GM21825 (cell line): ENCODE measurements at regions not wholly inside any gene's neighbourhood (a gene's known extent, or its start where the extent isn't known, plus 50 kb on each side); places are given as distances from the start of the nearest gene placed in this dataset.
"Not testable (repeated sequence)": the region's sequence is repeated elsewhere in the genome, so short reads cannot be mapped to it uniquely, and the experiment has no call there.

Experiments
- ATAC-seq: cut with Tn5 transposase; IDR thresholded peaks from one replicate; pipeline ENCODE4 v1.9.1; 2021; ENCODE audit warnings: mild to moderate bottlenecking, moderate library complexity; ENCODE audit not compliant: unreplicated experiment

DNA sequence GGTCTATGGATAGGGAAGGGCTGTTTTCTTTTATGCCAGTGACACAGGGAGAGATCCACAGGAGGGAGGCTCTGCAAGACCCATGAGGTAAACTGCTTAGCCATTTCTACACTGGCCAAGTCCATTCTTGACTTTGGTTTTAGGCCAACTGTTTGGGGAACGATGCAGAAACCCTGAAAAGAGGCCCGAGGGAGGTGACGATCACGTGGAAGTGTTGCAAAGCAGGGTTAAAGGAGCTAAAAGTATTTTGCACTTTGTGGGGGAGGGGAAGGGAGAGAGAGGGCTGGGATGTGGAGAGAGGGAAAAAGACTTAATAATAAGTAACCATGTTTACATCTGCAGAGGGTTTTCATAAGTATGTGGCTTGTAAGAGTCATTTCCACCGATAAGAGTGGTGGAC, 239.7 kb downstream of the EMX2 start:
- no peak for ATAC-seq

DNA sequence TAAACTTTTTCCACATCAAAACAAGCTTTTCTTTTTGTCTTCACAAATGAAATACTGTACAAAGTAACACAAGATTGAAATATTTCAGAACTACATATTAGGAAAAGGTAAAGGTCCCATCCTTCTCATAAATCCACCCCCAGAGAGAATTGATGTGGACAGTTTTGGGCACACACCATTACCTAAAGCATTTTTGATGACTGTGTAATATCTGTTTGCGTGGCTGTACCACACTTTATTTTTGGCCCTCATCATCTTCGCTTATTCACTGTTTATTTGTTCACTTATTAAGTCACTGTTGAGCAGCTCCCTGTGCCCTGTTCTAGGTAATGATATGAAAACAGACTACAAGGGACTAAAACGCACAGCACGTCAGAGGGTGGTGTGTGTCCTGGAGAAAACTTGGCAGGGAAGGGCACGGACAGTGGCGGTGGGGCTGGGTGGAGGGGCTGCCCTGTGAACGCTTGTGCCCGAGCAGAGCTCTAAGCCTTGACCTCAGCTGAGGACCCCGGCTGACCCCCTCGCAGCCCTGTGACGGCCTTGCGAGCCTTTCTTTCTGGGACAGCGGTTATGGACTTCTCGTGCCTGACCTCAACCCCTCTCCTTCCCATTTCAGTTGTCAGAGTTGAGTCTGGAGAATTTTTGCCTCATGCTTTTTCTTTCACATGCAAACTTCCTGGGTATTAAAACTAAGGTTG, 241.3 kb downstream of the EMX2 start:
- ATAC-seq: no peak

DNA sequence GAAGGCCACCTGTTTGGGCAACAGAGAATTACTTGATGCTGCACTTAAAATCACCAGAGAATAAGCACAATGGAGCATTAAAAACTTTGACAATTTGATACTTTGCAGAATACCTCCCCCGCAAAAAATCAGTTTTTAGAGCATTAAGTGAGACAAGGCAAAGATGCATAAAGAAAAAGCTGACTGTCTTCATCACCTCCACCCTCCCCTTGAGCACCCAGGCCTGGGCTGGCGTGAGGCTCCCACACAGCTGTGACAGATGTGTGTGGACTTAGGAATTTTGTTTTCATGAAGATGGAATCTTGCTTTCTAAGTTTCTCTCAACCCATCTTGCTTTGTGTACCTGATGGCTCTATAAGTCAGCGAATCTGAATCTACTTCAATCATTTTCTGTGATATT, 242.2 kb downstream of the EMX2 start:
- ATAC-seq: no peak

DNA sequence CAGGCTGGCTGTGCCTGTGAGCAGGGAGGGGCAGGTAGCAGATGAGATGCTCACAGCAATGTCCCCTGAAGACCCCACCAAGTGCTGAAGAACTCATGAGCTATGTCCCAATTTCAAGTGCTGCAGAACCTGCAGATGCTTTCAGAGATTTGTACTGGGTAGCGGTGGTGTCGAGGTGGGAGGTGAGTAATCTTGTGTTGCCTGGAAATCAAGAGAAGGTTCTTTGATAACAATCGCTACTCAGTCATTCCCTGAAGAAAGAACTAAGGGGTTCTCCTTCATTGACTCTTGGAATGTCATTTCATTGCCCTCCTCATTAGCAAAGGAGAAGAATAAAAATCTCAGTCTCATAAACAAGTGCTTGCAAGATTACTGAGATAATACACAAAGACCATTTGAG, 246.4 kb downstream of the EMX2 start:
- ATAC-seq: no peak

DNA sequence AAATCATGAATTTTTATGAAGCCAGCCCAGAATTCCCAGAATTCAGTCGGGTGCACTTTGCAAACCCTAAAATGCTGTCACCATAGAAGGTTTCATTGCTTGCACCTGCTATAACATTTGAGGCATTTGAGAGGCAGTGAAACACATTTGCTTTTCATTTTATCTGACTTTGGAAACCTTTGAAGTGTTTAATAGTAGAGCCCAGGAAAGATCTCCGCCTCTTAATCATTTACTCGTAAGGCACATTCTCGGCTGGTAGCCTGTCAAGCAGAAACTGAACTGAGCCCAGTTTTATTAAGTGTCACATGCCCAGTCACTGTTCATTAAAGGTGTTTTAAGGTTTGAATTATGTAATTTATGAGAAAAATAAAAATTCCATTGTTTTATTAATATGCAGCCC, 247.6 kb downstream of the EMX2 start:
- no peak for ATAC-seq

DNA sequence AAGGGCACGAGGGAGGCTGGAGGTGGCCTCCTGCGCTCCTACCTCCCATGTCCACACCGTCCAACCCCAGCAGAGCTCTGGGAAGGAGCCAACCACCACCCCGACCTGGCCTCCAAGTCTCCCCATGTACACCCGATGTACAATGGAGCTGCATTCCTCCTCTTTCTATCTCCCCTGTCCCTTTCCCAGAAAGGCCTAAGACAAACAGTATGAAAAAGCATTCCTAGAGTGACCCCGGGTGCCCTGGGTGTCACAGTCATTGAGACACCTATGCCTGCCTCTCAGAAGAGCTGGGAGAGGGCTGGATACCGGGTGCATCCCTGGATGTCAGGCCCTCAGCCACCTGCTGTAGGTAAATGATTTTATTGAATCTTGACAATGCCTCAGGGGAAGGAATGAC, 248.1 kb downstream of the EMX2 start:
- no peak for ATAC-seq

DNA sequence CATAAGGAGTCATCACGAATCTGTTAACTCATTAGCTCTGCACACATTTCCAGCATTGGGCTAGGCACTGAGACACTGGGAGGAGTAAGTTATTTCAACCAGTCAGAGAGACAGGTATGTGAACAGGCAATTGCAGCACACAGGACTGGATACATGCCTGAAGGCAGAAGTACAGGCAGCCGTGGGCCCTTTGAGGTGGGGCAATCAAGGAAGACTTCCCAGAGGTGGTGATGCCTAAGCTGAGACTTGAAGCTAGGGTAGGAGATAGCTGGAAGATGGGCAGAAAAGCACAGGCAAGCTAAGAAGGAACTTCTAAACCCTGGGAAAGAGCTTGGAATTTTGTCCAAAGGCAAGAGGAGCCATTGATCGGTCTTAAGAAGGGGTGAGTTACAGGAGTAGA, 249.7 kb downstream of the EMX2 start:
- no peak for ATAC-seq

DNA sequence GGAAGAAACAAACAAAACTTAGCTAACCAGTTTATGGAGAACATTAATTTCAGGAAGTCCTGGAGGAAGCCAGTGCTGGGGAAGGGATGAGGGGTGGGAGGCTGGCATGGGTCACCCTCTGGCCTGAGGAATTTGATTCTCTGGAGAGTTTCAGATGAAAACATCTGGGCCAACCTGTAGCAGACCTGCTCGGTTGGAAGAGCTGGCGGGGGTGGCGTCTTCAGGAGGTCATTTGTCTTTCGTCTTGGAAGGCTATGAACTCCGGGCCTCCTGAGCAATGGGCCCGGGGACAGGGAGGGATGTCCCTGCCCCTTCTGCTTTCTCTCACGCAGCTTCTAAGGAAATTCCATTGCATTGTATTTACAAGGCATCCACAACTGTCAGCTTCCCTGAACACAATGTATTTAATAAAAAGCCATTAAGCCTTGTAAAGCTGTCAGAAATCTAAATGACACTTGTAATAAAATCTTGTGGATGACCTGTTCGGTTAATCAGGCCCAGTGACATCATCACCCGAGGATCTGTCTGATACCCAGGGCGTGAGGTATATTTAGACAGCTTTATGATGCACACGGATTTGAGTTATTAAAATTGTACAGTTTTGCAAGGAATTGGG, 250.5 kb downstream of the RAB11FIP2 start:
- ATAC-seq: no peak

DNA sequence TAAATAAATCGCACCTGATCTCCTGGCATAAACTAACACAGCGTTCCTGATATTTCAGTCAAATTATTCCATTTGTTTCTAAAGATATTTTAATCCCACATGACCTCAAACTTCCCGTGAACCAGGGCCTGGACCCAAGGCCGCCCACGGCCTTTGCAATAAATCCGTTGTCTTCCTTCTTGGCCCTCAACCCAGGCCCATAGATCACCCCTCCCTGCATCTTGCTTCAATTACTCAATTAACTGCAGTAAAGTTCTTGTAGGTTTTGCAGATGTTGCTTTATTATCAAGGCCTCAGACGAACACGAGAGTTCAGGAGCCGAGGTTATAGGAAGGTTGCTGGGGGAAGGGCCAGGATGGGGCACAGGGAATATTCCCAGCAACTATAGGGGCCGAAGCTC, 249.4 kb downstream of the RAB11FIP2 start:
- ATAC-seq: no peak

DNA sequence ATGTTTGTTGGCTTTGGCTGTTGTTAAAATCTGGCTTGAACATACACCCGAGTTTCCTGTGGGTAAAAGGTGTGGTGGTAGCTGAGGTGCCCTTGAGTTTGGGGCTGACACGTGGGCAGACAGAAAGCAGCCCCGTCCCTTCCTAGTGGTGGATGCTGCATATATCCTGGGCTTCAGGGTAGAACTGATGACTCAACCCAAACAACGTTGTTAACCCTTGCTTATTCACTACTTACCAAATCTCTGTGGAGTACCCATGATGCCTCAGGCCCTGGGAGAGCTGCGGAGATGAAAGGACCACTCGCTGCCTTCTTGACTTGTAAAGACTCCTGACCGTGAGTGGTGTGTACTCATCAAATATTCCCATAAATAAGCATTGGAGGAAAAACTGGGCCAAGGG, 245.1 kb downstream of the RAB11FIP2 start:
- no peak for ATAC-seq

DNA sequence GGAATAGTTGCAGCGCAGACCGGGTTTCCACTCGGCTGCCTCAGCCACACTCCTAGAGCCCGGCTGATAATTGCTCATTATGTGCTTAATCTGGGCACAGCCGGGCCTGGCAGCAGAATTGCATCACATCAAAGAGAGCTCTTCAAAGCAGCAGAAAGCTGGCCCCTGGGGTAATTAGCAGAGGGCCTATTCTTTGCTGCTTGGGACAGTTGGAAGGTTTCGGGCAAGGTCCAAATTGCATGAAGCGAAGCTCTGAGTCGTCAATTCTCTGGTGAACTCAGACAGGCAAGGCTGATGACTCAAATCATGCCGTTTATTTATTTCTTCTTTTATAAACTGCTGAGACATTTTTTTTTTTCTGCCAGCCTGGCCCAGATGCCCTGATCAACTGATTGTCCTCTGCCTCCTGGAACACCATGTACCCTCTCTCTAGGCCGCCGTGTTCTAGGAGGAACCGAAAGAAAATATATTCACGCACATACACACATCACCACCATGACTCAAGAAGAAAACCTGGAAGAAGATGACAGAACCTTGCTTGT, 242.2 kb downstream of the RAB11FIP2 start:
- ATAC-seq: no peak

DNA sequence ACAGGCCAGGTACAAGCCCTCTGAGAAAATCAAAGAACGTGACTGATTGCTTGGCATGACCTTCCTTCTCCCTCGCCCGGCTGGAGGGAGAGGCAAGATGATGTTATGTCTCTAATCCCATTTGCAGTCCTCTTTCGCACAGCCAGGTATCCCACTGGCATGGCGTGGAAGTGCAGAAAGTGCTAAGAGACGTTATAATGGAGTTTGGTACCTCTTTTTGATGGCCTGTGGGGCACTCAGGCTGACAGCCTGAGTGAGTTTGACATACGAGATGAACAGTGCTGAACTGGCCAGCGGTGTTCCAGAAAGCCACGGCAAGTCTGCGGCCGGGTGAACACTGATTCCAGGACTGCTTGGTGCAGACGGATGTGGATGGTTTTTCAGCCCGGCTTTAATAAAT, 241.6 kb downstream of the RAB11FIP2 start:
- no peak for ATAC-seq

DNA sequence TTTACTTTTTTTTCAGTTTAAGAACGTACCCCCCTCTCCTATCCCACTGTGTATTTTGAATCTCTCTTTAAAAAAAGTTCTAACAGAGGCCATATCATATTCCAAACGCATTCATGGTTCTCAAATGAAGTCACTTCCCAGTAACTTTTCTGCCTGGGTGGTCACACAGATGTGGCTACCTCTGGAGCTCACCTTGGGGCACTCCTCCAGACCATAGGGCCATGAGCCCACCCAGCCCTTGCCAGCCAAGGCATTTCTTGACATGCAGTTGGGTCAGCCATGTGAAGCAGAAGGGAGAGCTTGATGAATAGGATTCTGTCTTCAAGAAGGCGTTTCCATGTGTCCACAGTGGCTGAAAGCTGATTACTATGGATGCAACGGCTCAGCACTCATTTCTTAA, 239.3 kb downstream of the RAB11FIP2 start:
- ATAC-seq: no peak

DNA sequence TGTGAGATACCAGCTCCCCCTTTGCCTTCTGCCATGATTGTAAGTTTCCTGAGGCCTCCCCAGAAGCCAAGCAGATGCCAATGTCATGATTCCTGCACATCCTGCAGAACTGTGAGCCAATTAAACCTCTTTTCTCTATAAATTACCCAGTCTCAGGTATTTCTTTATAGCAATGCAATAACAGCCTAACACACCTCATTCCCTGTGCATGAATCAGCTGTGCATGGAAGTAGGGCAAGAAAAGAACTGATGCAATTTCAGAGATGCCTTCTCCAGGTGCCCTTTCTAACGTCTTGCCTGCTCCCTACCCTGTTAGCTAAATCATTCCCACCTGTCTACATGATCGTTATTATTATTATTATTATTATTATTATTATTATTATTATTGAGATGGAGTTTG, 230.9 kb downstream of the RAB11FIP2 start:
- ATAC-seq: not testable (repeated sequence)

DNA sequence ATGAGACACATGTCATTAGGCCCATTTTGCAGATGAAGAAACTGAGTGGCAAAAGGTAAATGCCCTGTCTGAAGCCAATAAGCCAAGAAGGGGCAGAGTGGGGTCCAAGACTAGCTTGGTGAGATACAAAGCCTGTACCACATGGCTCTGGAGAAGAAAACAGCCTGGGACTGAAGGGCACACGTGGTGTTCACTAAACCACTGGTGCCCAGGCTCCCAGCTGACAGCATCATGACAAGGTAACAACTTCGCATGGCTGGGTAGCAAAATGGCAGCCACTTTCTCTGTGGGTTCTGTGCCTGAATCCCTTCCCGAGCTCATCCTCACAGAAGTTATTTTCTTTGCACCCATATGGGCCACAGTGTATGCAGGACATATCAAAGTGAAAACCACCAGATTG, 229.6 kb downstream of the RAB11FIP2 start:
- no peak for ATAC-seq

DNA sequence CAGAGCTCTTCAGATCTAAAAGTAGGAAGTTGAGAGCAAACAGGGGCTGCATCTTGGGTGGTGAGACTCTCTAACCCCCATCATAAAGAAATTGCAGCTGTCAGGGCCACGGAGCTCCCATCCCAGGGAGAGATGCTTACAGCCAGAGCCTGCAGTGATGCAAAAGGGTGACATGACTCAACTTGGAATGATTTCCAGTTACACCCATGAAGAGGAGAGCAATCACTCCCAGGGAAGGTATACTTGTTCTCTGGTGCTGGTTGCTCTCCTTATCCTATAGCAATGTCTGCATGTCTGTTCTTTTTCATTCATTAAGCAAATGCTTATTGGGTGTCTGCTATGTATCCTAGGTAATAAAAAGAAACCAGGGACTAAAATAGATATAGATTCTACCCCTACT, 228.0 kb downstream of the RAB11FIP2 start:
- no peak for ATAC-seq

DNA sequence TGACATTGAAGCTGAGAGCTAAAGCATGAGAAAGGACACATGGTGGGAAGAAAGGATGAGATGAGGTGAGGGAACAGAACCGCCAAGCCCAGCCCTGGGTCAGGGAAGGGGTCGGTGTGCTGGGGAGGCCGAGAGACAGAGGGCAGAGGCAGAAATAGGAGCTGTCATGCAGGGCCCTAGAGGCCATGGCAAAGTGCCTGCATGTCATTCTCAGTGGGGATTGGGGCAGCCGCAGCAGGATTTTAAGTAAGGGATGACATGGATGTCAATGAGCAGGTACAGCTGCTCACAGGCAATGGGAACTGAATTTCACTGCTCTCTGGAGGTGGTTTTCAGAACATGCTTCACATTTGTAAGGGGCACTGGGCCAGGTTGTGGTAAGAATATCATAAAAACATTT, 227.4 kb downstream of the RAB11FIP2 start:
- ATAC-seq: no peak

DNA sequence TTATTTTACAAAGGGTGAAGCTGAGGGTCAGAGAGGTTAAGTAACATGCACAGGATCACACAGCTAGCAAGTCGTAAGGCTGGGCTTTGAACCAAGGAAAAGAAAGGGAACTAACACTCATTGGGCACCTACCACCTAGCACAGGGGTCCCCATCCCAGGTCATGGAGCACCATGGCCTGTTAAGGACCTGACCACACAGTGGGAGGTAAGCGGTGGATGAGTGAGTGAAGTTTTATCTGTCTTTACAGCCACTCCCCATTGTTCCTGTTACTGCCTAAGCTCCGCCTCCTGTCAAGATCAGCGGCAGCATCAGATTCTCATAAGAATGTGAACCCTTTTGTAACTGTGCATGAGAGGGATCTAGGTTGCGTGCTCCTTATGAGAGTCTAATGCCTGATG, 222.8 kb downstream of the RAB11FIP2 start:
- ATAC-seq: no peak

DNA sequence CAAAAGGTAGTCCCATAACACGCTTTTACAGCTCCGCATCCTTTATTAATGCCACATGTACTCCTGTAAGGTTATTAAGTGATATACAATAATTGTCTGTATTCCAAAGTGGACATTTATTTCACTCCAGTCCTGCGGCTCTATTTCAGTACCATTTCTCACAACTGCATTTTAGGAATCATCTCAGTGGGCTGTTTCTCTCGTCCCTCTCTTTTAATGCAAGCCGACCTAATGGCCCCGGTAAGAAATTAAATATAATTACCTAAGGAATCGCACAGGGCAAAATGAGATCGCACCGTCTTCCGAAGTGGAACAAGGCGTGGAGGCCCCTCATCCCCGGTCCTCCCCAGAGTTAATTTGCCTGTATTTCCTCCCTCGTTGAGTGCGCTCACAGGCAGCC, 216.5 kb downstream of the RAB11FIP2 start:
- no peak for ATAC-seq

DNA sequence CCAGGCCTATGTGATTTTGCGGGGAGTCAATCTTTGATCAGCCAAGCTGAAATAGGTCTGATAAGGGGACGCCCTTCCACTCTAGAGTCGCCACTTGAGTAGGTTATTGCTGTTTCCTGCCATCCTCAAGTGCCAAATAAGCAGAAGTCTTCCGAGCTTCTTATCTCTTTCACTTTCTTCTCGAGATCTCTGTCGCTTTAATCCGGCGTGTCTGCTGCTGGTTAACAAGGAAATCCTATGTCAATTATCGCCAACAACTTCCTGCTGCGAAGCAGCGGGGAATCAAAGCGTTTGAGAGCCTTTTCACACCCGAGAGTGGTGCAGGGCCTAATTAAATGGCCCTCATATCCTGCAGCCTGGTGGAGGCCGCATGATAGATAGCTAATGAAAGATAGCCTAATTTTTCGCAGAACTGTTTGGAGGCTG, 215.9 kb downstream of the RAB11FIP2 start:
- ATAC-seq: no peak

DNA sequence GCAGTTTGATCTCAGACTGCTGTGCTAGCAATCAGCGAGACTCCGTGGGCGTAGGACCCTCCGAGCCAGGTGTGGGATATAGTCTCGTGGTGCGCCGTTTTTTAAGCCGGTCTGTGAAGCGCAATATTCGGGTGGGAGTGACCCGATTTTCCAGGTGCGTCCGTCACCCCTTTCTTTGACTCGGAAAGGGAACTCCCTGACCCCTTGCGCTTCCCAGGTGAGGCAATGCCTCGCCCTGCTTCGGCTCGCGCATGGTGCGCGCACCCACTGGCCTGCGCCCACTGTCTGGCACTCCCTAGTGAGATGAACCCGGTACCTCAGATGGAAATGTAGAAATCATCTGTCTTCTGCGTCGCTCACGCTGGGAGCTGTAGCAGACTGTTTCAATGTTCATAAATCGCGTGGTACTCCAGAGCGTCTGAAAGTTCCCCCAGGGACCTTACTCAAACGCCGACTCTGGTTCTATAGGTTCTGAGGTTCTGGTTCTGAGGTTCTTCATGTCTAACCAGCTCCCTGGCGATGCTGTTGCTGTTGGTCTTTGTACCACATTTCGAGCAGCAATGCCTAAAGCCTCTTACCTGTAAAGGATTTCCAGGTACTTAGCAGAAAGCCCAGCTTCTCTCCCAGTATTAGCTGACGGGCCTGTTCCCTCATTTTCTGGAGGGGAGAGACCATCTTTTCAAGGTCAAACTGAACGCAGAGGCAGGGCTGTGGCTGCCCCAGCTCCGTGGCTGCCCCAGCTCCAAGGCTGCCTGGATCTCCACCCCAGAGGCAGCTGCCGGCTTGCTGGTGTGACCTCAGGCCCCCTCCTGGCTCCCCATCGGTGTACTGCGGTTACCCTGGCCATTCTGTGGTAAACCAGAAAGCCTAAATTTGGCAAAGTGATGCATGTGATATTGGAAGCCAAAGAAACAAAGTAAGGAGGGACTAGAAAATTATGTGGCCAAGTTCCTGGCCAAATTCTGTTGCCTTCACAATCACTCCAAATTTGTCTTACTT, 207.9 kb downstream of the RAB11FIP2 start:
- ATAC-seq: not testable (repeated sequence)
